Astrocyte (in vitro differentiated cells and primary cell): ENCODE measurements at regions not wholly inside any gene's neighbourhood (a gene's known extent, or its start where the extent isn't known, plus 50 kb on each side); places are given as distances from the start of the nearest gene placed in this dataset.

ENCODE experiments used
- EZH2 ChIP-seq: IDR thresholded peaks from 2 replicates; pipeline ENCODE4 v1.6.1; 2012; ENCODE audit warnings: mild to moderate bottlenecking, low read length, inconsistent platforms; ENCODE audit not compliant: insufficient read depth
- TF ChIP-seq, protein P1 (sequence below): IDR thresholded peaks from 2 replicates; pipeline ENCODE4 v1.5.1; 2011; ENCODE audit warnings: low read depth, mild to moderate bottlenecking, inconsistent platforms, low read length, moderate library complexity; ENCODE audit not compliant: insufficient read depth

DNA sequence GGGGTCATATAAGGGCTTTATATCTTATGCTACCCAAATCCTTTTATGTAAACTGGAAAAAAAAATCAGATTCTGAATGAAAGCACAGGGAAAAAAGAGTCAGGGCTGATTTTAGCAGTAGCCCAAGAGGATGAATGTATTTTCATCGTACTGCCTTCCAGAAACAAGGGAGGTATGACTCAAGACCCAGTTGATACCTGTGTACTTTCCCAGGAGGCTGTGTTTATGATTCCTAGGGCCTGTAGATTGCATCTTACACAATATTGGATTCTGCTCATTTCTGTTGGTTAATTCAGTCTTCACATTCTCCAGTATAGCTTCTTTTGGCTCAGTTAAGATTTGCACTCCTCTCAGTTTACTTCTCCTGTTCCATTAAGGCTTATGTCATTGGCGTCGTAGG lies 127.9 kb upstream of the LIMCH1 start:
- TF ChIP-seq, protein P1, sequence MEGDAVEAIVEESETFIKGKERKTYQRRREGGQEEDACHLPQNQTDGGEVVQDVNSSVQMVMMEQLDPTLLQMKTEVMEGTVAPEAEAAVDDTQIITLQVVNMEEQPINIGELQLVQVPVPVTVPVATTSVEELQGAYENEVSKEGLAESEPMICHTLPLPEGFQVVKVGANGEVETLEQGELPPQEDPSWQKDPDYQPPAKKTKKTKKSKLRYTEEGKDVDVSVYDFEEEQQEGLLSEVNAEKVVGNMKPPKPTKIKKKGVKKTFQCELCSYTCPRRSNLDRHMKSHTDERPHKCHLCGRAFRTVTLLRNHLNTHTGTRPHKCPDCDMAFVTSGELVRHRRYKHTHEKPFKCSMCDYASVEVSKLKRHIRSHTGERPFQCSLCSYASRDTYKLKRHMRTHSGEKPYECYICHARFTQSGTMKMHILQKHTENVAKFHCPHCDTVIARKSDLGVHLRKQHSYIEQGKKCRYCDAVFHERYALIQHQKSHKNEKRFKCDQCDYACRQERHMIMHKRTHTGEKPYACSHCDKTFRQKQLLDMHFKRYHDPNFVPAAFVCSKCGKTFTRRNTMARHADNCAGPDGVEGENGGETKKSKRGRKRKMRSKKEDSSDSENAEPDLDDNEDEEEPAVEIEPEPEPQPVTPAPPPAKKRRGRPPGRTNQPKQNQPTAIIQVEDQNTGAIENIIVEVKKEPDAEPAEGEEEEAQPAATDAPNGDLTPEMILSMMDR, result no peak
- no peak for TF ChIP-seq EZH2
